Activated naive CD4-positive, alpha-beta T cell (primary cell): ENCODE measurements at regions not wholly inside any gene's neighbourhood (a gene's known extent, or its start where the extent isn't known, plus 50 kb on each side); places are given as distances from the start of the nearest gene placed in this dataset.

Experiments used
- DNase-seq, 4 experiments: peaks; one replicate each; lab custom pipeline; 2025; lab: John Stamatoyannopoulos, UW

- DNase-seq = no peak
These were observed 1366.3 kb upstream of the TMEFF2 start for GRCh38 chr2:193561054-193561453.

GRCh38 chr2:193556766-193557470 lies 1362.2 kb upstream of the TMEFF2 start:
- no peak for DNase-seq

DNA sequence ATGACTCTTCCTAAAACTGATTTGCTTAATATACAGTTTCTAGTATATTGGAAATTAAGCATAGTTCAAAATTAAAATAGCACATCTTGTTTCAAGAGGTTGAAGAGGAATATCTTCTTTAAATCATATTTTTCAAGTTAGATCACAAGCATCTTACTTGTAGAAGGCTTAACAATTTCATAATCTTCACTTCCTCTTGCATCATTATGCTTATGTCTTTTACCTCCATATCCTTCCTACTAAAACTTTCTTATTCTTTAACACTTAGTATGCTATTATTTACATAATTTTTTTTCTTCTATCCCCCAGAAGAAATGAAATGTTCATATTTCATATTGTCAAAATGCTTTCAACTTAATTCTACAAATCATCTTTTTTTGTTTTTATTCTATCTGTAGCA lies 1354.9 kb upstream of the TMEFF2 start:
- DNase-seq = no peak

GRCh38 chr2:193542762-193543161 lies 1348.0 kb upstream of the TMEFF2 start:
- no peak for DNase-seq

DNA sequence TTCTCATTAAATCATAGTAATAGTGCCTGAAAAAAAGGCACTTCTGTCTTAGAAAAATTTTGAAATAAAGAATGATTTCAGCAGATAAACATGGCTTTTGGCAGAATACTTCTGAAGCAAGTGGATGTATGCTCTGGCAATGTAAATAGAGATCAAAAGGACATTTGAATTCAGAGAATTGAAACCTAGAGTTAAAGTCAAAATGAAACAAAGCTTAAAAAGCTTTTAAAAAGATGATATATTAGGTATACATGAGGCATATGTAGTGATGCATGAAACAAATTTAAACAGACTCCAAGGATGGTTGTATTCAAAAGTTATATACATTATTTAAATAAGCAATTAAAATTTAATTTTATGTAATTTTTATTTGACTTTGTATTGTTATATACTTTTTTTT lies 1344.5 kb upstream of the TMEFF2 start:
- DNase-seq = no peak

DNA sequence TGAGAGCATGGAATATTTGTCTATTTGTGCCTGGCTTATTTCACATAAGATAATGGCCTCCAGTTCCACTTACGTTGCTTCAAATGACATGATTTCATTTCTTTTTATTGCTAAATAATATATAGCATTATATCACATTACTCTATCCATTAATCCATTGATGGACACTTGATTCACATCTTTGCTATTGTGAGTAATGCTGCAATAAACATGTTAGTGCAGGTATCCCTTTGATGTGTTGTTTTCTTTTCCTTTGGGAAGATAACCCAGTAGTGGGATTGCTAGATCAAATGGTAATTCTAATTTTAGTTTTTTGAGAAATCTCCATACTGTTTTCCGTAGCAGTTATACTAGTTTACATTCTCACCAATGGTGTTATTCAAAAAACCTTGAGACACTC lies 1343.3 kb upstream of the TMEFF2 start:
- no peak for DNase-seq

- no peak for DNase-seq
These were observed 1342.8 kb upstream of the TMEFF2 start for GRCh38 chr2:193537531-193537930.

DNA sequence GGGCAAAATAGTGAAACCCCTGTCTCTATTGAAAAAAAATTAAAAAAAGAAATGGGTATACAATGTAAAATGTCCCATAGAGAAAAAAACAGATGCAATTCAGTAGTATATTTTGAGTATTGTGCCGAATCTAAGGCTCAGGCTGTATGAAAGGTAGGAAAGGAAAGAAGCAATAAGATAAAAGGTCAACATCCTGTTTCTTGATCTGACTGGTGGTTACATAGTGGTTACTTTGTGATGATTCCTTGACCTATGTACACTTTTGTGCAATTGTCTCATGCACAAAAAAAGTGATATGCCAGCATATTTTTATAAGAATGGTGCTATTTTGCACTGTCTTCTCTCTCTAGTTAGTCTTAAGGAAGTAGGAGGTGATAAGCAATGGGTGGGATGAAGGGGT lies 1333.7 kb upstream of the TMEFF2 start:
- no peak for DNase-seq

DNA sequence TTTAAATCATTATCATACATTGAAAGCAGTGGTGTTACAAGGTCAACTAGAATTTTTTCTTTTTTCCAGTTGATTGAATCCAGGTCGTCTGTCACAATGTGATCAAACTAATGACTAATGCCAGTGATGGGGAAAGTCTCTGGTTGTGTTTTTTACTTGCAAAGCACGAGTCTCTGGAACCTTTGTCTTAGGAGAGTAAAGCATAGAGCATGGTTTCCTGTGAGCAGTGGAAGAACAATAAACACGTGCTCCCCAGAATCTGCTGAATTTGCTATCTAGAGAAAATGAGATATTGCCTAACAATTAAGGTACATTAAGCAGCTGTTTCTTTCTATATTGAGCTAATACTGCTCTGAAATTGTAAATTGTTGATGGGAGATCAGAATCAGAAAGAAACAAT lies 1332.4 kb upstream of the TMEFF2 start:
- DNase-seq = no peak

GRCh38 chr2:193523662-193524061 lies 1328.9 kb upstream of the TMEFF2 start:
- no peak for DNase-seq

- DNase-seq = no peak
These were observed 1326.8 kb upstream of the TMEFF2 start for GRCh38 chr2:193521523-193521922.

- no peak for DNase-seq
These were observed 1326.2 kb upstream of the TMEFF2 start for GRCh38 chr2:193520709-193521458.

- no peak for DNase-seq
These were observed 1323.5 kb upstream of the TMEFF2 start for GRCh38 chr2:193518041-193518817.

DNA sequence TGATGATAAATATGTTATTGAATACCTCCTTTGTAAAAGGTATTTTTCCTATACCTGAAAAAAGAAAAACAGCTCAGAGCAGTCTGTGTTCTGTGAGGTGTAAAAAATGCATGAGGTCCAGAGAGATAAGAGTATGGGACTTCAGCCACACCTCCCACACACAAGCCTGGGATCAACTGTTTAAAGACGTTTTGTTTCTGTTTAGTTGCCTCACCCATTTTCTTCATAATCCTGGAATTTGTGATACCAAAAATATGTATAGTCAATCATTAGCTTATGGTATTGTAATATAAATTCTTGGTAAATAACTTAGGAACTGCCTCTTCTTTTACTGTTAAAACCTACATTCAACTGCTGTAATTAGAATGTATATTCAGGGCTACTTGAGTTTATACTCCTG lies 1322.9 kb upstream of the TMEFF2 start:
- DNase-seq = no peak

- no peak for DNase-seq
These were observed 1311.3 kb upstream of the TMEFF2 start for GRCh38 chr2:193506035-193506434.

- DNase-seq = no peak
These were observed 1310.9 kb upstream of the TMEFF2 start for GRCh38 chr2:193505620-193506019.

- no peak for DNase-seq
These were observed 1307.8 kb upstream of the TMEFF2 start for GRCh38 chr2:193502363-193503035.

GRCh38 chr2:193496786-193497185 lies 1302.1 kb upstream of the TMEFF2 start:
- no peak for DNase-seq

GRCh38 chr2:193482557-193482956 lies 1287.8 kb upstream of the TMEFF2 start:
- DNase-seq = no peak

DNA sequence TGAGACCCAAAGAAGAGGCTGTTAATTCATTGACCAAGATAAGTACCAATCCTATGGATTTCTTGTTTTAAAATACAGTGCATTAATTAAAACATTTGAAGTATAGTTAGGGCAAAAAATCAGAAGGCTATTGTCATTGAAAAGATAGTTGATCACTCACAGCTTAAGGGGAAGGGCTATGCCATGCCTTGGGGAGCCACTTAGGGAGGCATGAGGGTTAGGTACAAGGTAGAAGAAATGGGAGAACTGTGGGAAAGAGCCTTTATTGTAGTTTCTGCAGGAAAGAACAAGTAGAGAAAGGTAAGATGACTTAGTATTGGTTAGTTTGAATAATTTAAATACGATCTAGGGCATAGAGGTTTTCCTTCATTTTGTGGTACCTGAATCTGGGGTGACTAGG lies 1285.5 kb upstream of the TMEFF2 start:
- DNase-seq = no peak

- no peak for DNase-seq
These were observed 1281.6 kb upstream of the TMEFF2 start for GRCh38 chr2:193476171-193476800.

- no peak for DNase-seq
These were observed 1280.3 kb upstream of the TMEFF2 start for GRCh38 chr2:193475038-193475437.
